BJ (cell line): ENCODE measurements at regions not wholly inside any gene's neighbourhood (a gene's known extent, or its start where the extent isn't known, plus 50 kb on each side); places are given as distances from the start of the nearest gene placed in this dataset.
A peak's percentile ranks its signal among the peaks of the same experiment; 100 is the strongest.
"Not testable (repeated sequence)": the region's sequence is repeated elsewhere in the genome, so short reads cannot be mapped to it uniquely, and the experiment has no call there.

Experiments
- CTCF ChIA-PET: fragments of 350-600 bp; formaldehyde crosslinking; extraction: SDS; loops from one replicate; lab custom pipeline; 2021; ENCODE audit warnings: antibody characterized with exemption, inconsistent platforms; lab: Yijun Ruan, JAX
- POLR2A ChIA-PET: fragments of 300-600 bp; sonication (Branson Sonifier 250); formaldehyde crosslinking; extraction: SDS; loops from one replicate; lab custom pipeline; 2021; ENCODE audit warnings: antibody characterized with exemption; lab: Charles Lee
- DNase-seq: peaks from one replicate; pipeline ENCODE4 v3.0.0-alpha.2; 2011; ENCODE audit warnings: low read depth
- H3K27me3 ChIP-seq: 2 replicates; pipeline ENCODE4 v1.6.0; 2011; ENCODE audit warnings: low read length; ENCODE audit not compliant: control insufficient read depth, insufficient read depth
- H3K36me3 ChIP-seq: 2 replicates; pipeline ENCODE4 v1.5.1; 2011; ENCODE audit warnings: low read length; ENCODE audit not compliant: control insufficient read depth, insufficient read depth
- H3K4me3 ChIP-seq: 2 replicates; pipeline ENCODE4 v1.5.1; 2011; ENCODE audit warnings: low read depth, mild to moderate bottlenecking, control low read depth, low read length
- CTCF ChIP-seq: IDR thresholded peaks from 2 replicates; pipeline ENCODE4 v1.5.1; 2011; ENCODE audit warnings: low read depth, mild to moderate bottlenecking, control low read depth, inconsistent platforms, low read length, moderate library complexity; ENCODE audit not compliant: insufficient read depth

GRCh38 chrX:110915570-110915969 is 120.0 kb upstream of the CHRDL1 start:
- Histone ChIP-seq H3K36me3 (no peaks in the 10 kb centered on the region), H3K4me3 (no peak overlapping the region), H3K27me3 (no peaks in the 10 kb centered on the region)
- no peak for DNase-seq
- ChIA-PET POLR2A (no interaction called here), CTCF (no interaction called here)
- no peak for TF ChIP-seq CTCF

- CTCF ChIA-PET: no interaction called here
- DNase-seq: peak; percentile 18
- Histone ChIP-seq H3K36me3 (no peaks in the 10 kb centered on the region), H3K4me3 (no peak overlapping the region), H3K27me3 (no peaks in the 10 kb centered on the region)
- POLR2A ChIA-PET: no interaction called here
- TF ChIP-seq CTCF: no peak
These were observed 119.5 kb upstream of the CHRDL1 start for GRCh38 chrX:110915111-110915510.

DNA sequence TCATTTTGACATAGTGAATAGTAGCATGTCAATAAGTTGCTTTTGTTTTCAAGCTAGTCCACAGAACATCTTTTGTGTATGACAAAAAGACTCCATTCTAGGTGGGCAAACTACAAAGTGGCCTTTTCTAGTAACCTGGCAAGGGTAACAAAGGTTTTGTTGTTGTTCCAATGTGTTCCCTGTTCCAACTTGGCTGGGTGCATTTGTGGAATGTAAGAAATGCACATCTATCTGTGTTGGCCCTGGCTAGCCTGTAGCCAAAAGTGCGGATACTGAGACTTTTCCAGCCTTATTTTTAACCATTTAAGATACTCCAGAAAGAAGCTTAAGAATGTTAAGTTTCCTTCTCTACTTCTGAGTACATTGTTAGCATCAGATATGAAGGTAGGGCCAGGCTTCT is 118.7 kb upstream of the CHRDL1 start:
- no peak for DNase-seq

DNA sequence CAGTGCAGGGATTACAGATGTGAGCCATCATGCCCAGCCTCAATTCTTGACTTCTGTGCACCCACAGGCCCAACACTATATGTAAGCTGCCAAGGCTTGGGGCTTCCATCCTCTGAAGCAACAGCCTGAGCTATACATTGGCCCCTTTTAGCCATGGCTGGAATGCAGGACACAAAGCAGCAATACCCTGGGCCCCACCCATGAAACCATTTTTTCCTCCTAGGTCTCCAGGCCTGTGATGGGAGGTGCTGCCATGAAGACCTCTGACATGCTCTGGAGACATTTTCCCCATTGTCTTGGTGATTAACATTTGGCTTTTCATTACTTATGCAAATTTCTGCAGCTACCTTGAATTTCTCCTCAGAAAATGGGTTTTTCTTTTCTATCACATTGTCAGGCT is 109.1 kb upstream of the CHRDL1 start:
- CTCF ChIA-PET, H3K27me3 ChIP-seq, H3K4me3 ChIP-seq, POLR2A ChIA-PET, H3K36me3 ChIP-seq, DNase-seq: not testable (repeated sequence)

More for the DNA sequence above, 118.7 kb upstream of the CHRDL1 start:
- no peaks in the 10 kb centered on the region for H3K27me3 ChIP-seq
- CTCF ChIA-PET: no interaction called here
- POLR2A ChIA-PET: no interaction called here
- no peaks in the 10 kb centered on the region for H3K36me3 ChIP-seq
- H3K4me3 ChIP-seq: no peak overlapping the region
- TF ChIP-seq CTCF: no peak

GRCh38 chrX:110881971-110882370 is 86.4 kb upstream of the CHRDL1 start:
- no peaks in the 10 kb centered on the region for H3K27me3 ChIP-seq
- DNase-seq: no peak
- ChIA-PET POLR2A (no interaction called here), CTCF (no interaction called here)
- no peak for TF ChIP-seq CTCF
- H3K4me3 ChIP-seq: no peak overlapping the region
- H3K36me3 ChIP-seq: no peaks in the 10 kb centered on the region

DNA sequence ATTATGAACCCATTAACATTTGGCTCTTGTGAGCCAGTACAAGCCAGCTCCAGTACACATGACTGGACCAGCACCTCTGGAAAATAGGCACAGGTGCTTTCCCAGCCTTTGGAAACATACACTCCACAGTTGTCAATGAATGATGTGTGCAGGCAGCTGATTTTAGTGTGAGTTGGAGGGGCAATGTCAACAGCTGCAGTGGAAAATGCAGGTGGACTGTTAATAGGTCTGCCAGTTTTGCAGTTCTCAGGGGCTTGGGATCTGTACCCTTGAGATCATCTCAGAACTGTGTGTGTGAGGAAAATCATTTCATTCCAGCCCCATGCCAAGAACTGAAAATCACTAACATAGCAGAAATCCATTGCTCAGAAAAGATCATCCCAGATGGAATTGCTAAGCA is 81.7 kb upstream of the CHRDL1 start:
- Histone ChIP-seq H3K27me3 (no peaks in the 10 kb centered on the region), H3K4me3 (no peak overlapping the region), H3K36me3 (no peaks in the 10 kb centered on the region)
- CTCF ChIA-PET: interaction anchor here (0.5 kb wide), 1 partner anchor 25 kb away, joined by 3 read pairs; no protein-coding TSS in a partner anchor
- no peak for TF ChIP-seq CTCF
- POLR2A ChIA-PET: no interaction called here
- no peak for DNase-seq
